NCI-H2029 (cell line): ENCODE measurements at regions not wholly inside any gene's neighbourhood (a gene's known extent, or its start where the extent isn't known, plus 50 kb on each side); places are given as distances from the start of the nearest gene placed in this dataset.
"Not testable (repeated sequence)": the region's sequence is repeated elsewhere in the genome, so short reads cannot be mapped to it uniquely, and the experiment has no call there.

Experiments used
- DNase-seq: peaks from one replicate; lab custom pipeline; 2025; lab: John Stamatoyannopoulos, UW

GRCh38 chr1:95905818-95906395 lies 671.9 kb downstream of the RWDD3 start:
- DNase-seq: no peak

GRCh38 chr1:95911739-95912138 lies 677.7 kb downstream of the RWDD3 start:
- DNase-seq: not testable (repeated sequence)

GRCh38 chr1:95916616-95917015 lies 682.6 kb downstream of the RWDD3 start:
- DNase-seq: no peak

GRCh38 chr1:95924684-95925083 lies 690.7 kb downstream of the RWDD3 start:
- DNase-seq: no peak

GRCh38 chr1:95926331-95926730 lies 692.3 kb downstream of the RWDD3 start:
- DNase-seq: no peak

- DNase-seq: no peak
Observed at GRCh38 chr1:95927061-95927460, 693.1 kb downstream of the RWDD3 start.

- DNase-seq: no peak
Observed at GRCh38 chr1:95935719-95936118, 701.7 kb downstream of the RWDD3 start.

- DNase-seq: no peak
Observed at GRCh38 chr1:95941121-95941798, 707.2 kb downstream of the RWDD3 start.

GRCh38 chr1:95948023-95948422 lies 714.0 kb downstream of the RWDD3 start:
- DNase-seq: no peak

- no peak for DNase-seq
Observed at GRCh38 chr1:95951371-95952102, 717.5 kb downstream of the RWDD3 start.

- no peak for DNase-seq
Observed at GRCh38 chr1:95953015-95953414, 719.0 kb downstream of the RWDD3 start.

GRCh38 chr1:95954585-95954984 lies 720.6 kb downstream of the RWDD3 start:
- DNase-seq: no peak

- DNase-seq: no peak
Observed at GRCh38 chr1:95956215-95956614, 722.2 kb downstream of the RWDD3 start.

- no peak for DNase-seq
Observed at GRCh38 chr1:95957748-95958147, 723.7 kb downstream of the RWDD3 start.

GRCh38 chr1:95966866-95967265 lies 732.9 kb downstream of the RWDD3 start:
- no peak for DNase-seq

- DNase-seq: no peak
Observed at GRCh38 chr1:95974586-95974985, 740.6 kb downstream of the RWDD3 start.

GRCh38 chr1:95982711-95983110 lies 738.9 kb upstream of the PTBP2 start:
- DNase-seq: no peak

GRCh38 chr1:95983831-95984230 lies 737.8 kb upstream of the PTBP2 start:
- DNase-seq: no peak

- no peak for DNase-seq
Observed at GRCh38 chr1:95984798-95985374, 736.7 kb upstream of the PTBP2 start.

GRCh38 chr1:95990033-95990432 lies 731.6 kb upstream of the PTBP2 start:
- DNase-seq: no peak

GRCh38 chr1:95991787-95992520 lies 729.6 kb upstream of the PTBP2 start:
- no peak for DNase-seq

- no peak for DNase-seq
Observed at GRCh38 chr1:95994643-95995042, 726.9 kb upstream of the PTBP2 start.
